Kidney (tissue), 13 donors: ENCODE measurements at regions not wholly inside any gene's neighbourhood (a gene's known extent, or its start where the extent isn't known, plus 50 kb on each side); places are given as distances from the start of the nearest gene placed in this dataset.
A peak's percentile ranks its signal among the peaks of the same experiment; 100 is the strongest.

Experiments
- DNase-seq, 5 donors: peaks; one replicate each; pipeline ENCODE4 v3.0.0-alpha.2; 2013 to 2020
- FAIRE-seq: peaks from 2 replicates; lab custom pipeline; 2012; peaks lifted over from hg19 to GRCh38; lab: Jason Lieb, UNC
- H3K27ac ChIP-seq, 2 donors: one replicate each; pipeline ENCODE4 v1.7.0; 2013; ENCODE audit warnings: low read depth in 2 of 2, low read length in 2 of 2, inconsistent platforms in 1 of 2
- H3K27me3 ChIP-seq: one replicate; pipeline ENCODE4 v1.7.1; 2013; ENCODE audit warnings: low read length, inconsistent platforms; ENCODE audit not compliant: control insufficient read depth, insufficient read depth
- H3K36me3 ChIP-seq, 3 donors: one replicate each; pipeline versions ENCODE4 v1.7.0 to v1.7.1; 2013; ENCODE audit warnings: low read length in 3 of 3, control low read depth in 1 of 3, inconsistent platforms in 1 of 3; ENCODE audit not compliant: insufficient read depth in 3 of 3, control insufficient read depth in 2 of 3
- H3K4me1 ChIP-seq, 3 donors: one replicate each; pipeline versions ENCODE4 v1.7.0 to v1.7.1; 2013; ENCODE audit warnings: low read length in 3 of 3, inconsistent platforms in 1 of 3, low read depth in 1 of 3; ENCODE audit not compliant: control insufficient read depth in 2 of 3, insufficient read depth in 2 of 3
- H3K4me3 ChIP-seq, 3 donors: one replicate each; pipeline versions ENCODE4 v1.7.0 to v1.8.1; 2013; ENCODE audit warnings: low read length in 3 of 3, control low read depth in 1 of 3, inconsistent platforms in 1 of 3
- H3K9ac ChIP-seq, 3 donors: one replicate each; pipeline versions ENCODE4 v1.7.0 to v1.7.1; 2013; ENCODE audit warnings: low read length in 3 of 3, control low read depth in 1 of 3, inconsistent platforms in 1 of 3
- H3K9me3 ChIP-seq, 3 donors: one replicate each; pipeline versions ENCODE4 v1.7.0 to v1.7.1; 2013; ENCODE audit warnings: low read length in 3 of 3, control low read depth in 1 of 3, inconsistent platforms in 1 of 3; ENCODE audit not compliant: control insufficient read depth in 2 of 3, insufficient read depth in 1 of 3
- CTCF ChIP-seq: IDR thresholded peaks from 3 replicates; pipeline ENCODE4 v1.5.1; 2012; ENCODE audit warnings: mild to moderate bottlenecking, moderate library complexity, borderline replicate concordance; ENCODE audit not compliant: insufficient read depth; ENCODE audit errors: extremely low read depth
- intact Hi-C: fragments of 100-400 bp; cut with DNase I; formaldehyde crosslinking; loops from one replicate; pipeline ENCODE4 v1.11.1; 2022
- donor health status: control.
- donor health status: control.
- donor health status: control.
- donor health status: control.
- donor health status: control.
- donor health status: DM: yes; HTN: yes; CAD: no.
- donor health status: Normal renal cell carcinoma (clear cell type).

GRCh38 chr1:181318022-181318857, 165.1 kb upstream of the CACNA1E start:
- intact Hi-C loops, result no loop called here
- FAIRE-seq (no peak), DNase-seq (peak in 3 of 5 donors; percentile 27 to 50 (median 49))
- no peak overlapping the region for H3K27ac ChIP-seq
- no peaks in the 10 kb centered on the region for H3K9me3 ChIP-seq
- H3K4me1 ChIP-seq, result peaks cover 0 to 4% (median 0%) of the 10 kb centered on the region in 3 donors
- H3K9ac ChIP-seq, result no peak overlapping the region
- TF ChIP-seq CTCF, result no peak
- no peak overlapping the region for H3K4me3 ChIP-seq
- H3K36me3 ChIP-seq, result no peaks in the 10 kb centered on the region
- H3K27me3 ChIP-seq, result peaks cover 28% of the 10 kb centered on the region

DNA sequence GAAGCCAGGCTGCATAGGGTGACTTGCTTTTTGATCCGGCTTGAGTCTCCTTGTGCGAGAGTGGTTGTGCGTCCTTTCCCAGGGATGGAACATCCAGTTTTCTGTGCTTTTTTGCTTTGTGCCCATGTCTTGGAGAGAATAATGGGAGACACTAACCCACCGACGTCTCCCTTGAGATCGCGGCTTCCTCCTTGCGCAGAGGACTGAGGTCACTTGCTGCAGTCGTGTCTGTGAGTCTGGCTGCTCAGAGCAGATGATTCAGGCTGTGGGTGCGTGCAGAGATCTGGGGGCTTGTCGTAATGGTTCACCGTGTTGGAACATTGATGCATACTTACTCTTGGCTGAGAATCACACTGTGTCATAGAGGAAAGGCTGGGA, 164.5 kb upstream of the CACNA1E start:
- no peaks in the 10 kb centered on the region for H3K9me3 ChIP-seq
- no peaks in the 10 kb centered on the region for H3K36me3 ChIP-seq
- TF ChIP-seq CTCF, result no peak
- no peak overlapping the region for H3K27ac ChIP-seq
- peaks cover 0 to 4% (median 0%) of the 10 kb centered on the region in 3 donors for H3K4me1 ChIP-seq
- DNase-seq (no peak), FAIRE-seq (no peak)
- no peak overlapping the region for H3K9ac ChIP-seq
- peaks cover 28% of the 10 kb centered on the region for H3K27me3 ChIP-seq
- no peak overlapping the region for H3K4me3 ChIP-seq
- intact Hi-C loops, result no loop called here

- Histone ChIP-seq H3K27ac (no peak overlapping the region), H3K9me3 (no peaks in the 10 kb centered on the region), H3K4me3 (no peak overlapping the region), H3K36me3 (no peaks in the 10 kb centered on the region), H3K4me1 (peaks cover 0 to 4% (median 0%) of the 10 kb centered on the region in 3 donors), H3K27me3 (peaks cover 28% of the 10 kb centered on the region), H3K9ac (no peak overlapping the region)
- no peak for FAIRE-seq
- intact Hi-C loops, result no loop called here
- TF ChIP-seq CTCF, result no peak
- peak in 2 of 5 donors; percentile 19 to 25 for DNase-seq
Measured at GRCh38 chr1:181319907-181320306, 163.4 kb upstream of the CACNA1E start.
